B cell (primary cell): ENCODE measurements at regions not wholly inside any gene's neighbourhood (a gene's known extent, or its start where the extent isn't known, plus 50 kb on each side); places are given as distances from the start of the nearest gene placed in this dataset.

ENCODE experiments used
- ATAC-seq: fragments of 200-7000 bp; cut with Tn5 transposase; one replicate; pipeline ENCODE4 v1.10.0; 2021; ENCODE audit warnings: low read depth, mild to moderate bottlenecking, moderate number of reproducible peaks, moderate library complexity
- CTCF ChIA-PET: fragments of 350-600 bp; sonication (Branson Sonifier 250); formaldehyde crosslinking; loops from one replicate; lab custom pipeline; 2021; ENCODE audit warnings: antibody characterized with exemption, inconsistent platforms; lab: Charles Lee
- POLR2A ChIA-PET: fragments of 350-600 bp; sonication (Branson Sonifier 250); formaldehyde crosslinking; loops from one replicate; lab custom pipeline; 2021; ENCODE audit warnings: antibody characterized with exemption; lab: Charles Lee
- DNase-seq: peaks from one replicate; pipeline ENCODE4 v3.0.0; 2013
- H2AFZ ChIP-seq: 2 replicates; pipeline ENCODE4 v1.6.1; 2012; ENCODE audit warnings: mild to moderate bottlenecking, low read depth, low read length; ENCODE audit not compliant: insufficient read depth, poor library complexity, severe bottlenecking
- H3K27ac ChIP-seq, 2 donors: 1 replicate in 1 of 2; 2 replicates in 1 of 2; pipeline ENCODE4 v1.5.1; 2012 to 2013; ENCODE audit warnings: low read length in 2 of 2, mild to moderate bottlenecking in 2 of 2, moderate library complexity in 1 of 2
- H3K27me3 ChIP-seq, 4 experiments: fragments of 200-600 bp in 1 of 4; sonication (generic) in 1 of 4; replicated peaks in 1 of 4; 1 replicate in 2 of 4; 2 replicates in 2 of 4; pipeline versions ENCODE4 v1.6.1 to v1.7.0; 2013 to 2016; ENCODE audit warnings: low read length in 3 of 4, mild to moderate bottlenecking in 2 of 4, mixed read lengths in 1 of 4, moderate library complexity in 1 of 4; ENCODE audit not compliant: insufficient read depth in 4 of 4, control insufficient read depth in 3 of 4; ENCODE audit errors: control extremely low read depth in 1 of 4
- H3K36me3 ChIP-seq, 2 experiments: replicated peaks in 1 of 2; 1 replicate in 1 of 2; 2 replicates in 1 of 2; pipeline versions ENCODE4 v1.6.1 to v1.7.1; 2013; ENCODE audit warnings: low read length in 1 of 2; ENCODE audit not compliant: insufficient read depth in 2 of 2, control insufficient read depth in 1 of 2; ENCODE audit errors: control extremely low read depth in 1 of 2, extremely low read depth in 1 of 2
- H3K4me1 ChIP-seq, 2 donors: fragments of 200-600 bp in 1 of 2; sonication (generic) in 1 of 2; 1 replicate in 1 of 2; 2 replicates in 1 of 2; pipeline versions ENCODE4 v1.5.1 to v1.6.1; 2013 to 2017; ENCODE audit warnings: low read length in 2 of 2; ENCODE audit not compliant: control insufficient read depth in 2 of 2, insufficient read depth in 2 of 2
- H3K4me2 ChIP-seq: replicated peaks from 2 replicates; pipeline ENCODE3; 2012; ENCODE audit warnings: mild to moderate bottlenecking, low read depth, low read length; ENCODE audit not compliant: poor library complexity, severe bottlenecking
- H3K4me3 ChIP-seq, 5 experiments: fragments of 200-600 bp in 1 of 5; sonication (generic) in 1 of 5; 1 replicate in 3 of 5; 2 replicates in 2 of 5; pipeline versions ENCODE4 v1.5.1 to v1.7.0; 2011 to 2016; ENCODE audit warnings: low read length in 4 of 5, mild to moderate bottlenecking in 4 of 5, low read depth in 2 of 5, control low read depth in 1 of 5, moderate library complexity in 1 of 5; ENCODE audit not compliant: insufficient read depth in 1 of 5; ENCODE audit errors: control extremely low read depth in 1 of 5, extremely low read depth in 1 of 5
- H3K79me2 ChIP-seq: fragments of 200-600 bp; sonication (generic); one replicate; pipeline ENCODE4 v1.6.0; 2016; ENCODE audit warnings: low read length; ENCODE audit not compliant: control insufficient read depth, insufficient read depth
- H3K9ac ChIP-seq: fragments of 200-600 bp; sonication (generic); 2 replicates; pipeline ENCODE4 v1.6.1; 2017; ENCODE audit warnings: mild to moderate bottlenecking, low read length, moderate library complexity
- H3K9me3 ChIP-seq, 3 donors: one replicate each; pipeline versions ENCODE4 v1.6.1 to v1.7.1; 2013; ENCODE audit warnings: low read length in 2 of 3; ENCODE audit not compliant: control insufficient read depth in 2 of 3, insufficient read depth in 1 of 3; ENCODE audit errors: control extremely low read depth in 1 of 3
- H4K20me1 ChIP-seq: 2 replicates; pipeline ENCODE4 v1.6.0; 2012; ENCODE audit warnings: mild to moderate bottlenecking, low read length; ENCODE audit not compliant: insufficient read depth, control insufficient read depth, poor library complexity, severe bottlenecking
- H3K27ac Mint-ChIP-seq: one replicate; pipeline ENCODE4 v1.8.0; 2021; ENCODE audit warnings: mixed read lengths
- H3K27me3 Mint-ChIP-seq: one replicate; pipeline ENCODE4 v1.8.0; 2021; ENCODE audit warnings: mixed read lengths
- H3K4me1 Mint-ChIP-seq: one replicate; pipeline ENCODE4 v1.8.0; 2021; ENCODE audit warnings: mixed read lengths
- H3K4me3 Mint-ChIP-seq: one replicate; pipeline ENCODE4 v1.8.0; 2021; ENCODE audit warnings: mixed read lengths
- H3K9me3 Mint-ChIP-seq: one replicate; pipeline ENCODE4 v1.8.0; 2022; ENCODE audit warnings: mixed read lengths; ENCODE audit not compliant: insufficient read depth
- EZH2 ChIP-seq: IDR thresholded peaks from 2 replicates; pipeline ENCODE4 v1.6.1; 2012; ENCODE audit warnings: borderline replicate concordance, low read depth, mild to moderate bottlenecking, moderate library complexity, low read length; ENCODE audit not compliant: insufficient read depth, poor library complexity, severe bottlenecking
- WGBS: methylation state at CpG from one replicate; pipeline ENCODE4 v1.1.5; 2013; ENCODE audit warnings: missing lambda C conversion rate; ENCODE audit not compliant: insufficient coverage; 5-methylcytosine and 5-hydroxymethylcytosine counted together
- intact Hi-C: fragments of 100-400 bp; cut with micrococcal nuclease; formaldehyde crosslinking; loops from one replicate; pipeline ENCODE4 v1.10.0; 2022
- TF ChIP-seq, protein P1 (sequence below): fragments of 200-600 bp; IDR thresholded peaks from one replicate; pipeline ENCODE4 v1.8.0; 2022; ENCODE audit warnings: antibody characterized with exemption, mild to moderate bottlenecking

DNA sequence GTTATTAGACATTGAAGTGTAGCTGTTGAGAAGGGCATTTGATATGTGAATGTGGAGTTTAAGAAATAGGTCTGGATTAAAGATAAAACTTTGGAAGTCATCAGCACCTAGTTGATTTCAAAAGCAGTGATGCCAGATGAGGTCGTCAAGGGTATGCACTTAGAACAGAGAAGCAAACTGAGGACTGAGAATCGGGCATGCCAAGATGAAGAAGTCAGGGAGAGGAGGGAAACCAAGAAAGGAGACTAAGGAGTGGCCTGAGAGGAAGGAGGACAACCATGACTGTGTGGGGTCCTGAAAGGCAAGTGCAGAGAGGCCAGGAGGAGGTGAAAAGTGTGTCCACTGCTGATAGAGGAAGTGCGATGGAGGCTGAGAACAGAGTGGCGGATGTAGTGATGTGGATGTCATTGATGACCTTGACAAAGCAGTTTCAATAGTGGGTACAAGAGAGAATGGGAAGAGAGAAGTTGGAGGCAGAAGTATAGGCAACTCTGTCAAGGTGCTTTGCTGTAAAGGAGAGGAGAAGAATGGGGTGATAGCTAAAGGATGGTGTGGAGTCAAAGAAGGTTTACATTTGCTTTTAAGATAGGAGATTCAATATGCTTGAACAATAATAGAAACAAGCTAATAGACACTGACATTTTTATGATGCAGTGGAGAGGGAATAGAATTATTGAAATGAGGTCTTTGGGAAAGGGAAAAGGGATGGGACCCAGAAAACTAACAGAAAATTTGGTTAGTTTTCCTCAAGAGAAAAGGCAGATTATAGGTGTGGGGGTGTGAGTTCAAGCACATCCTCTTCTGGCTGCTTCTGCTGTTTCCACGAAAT is 139.7 kb upstream of the TMEM170B start:
- Histone ChIP-seq H4K20me1 (no peaks in the 10 kb centered on the region), H3K9ac (no peak overlapping the region), H3K4me2 (no peak overlapping the region), H3K36me3 (no peaks in the 10 kb centered on the region), H3K27me3 (no peaks in the 10 kb centered on the region), H3K79me2 (peaks cover 5% of the 10 kb centered on the region), H3K4me1 (peaks cover 17 to 22% of the 10 kb centered on the region in 2 donors), H3K27ac (no peak overlapping the region), H3K9me3 (peaks cover 0 to 5% (median 0%) of the 10 kb centered on the region in 3 donors), H2AFZ (no peak overlapping the region), H3K4me3 (no peak overlapping the region)
- DNase-seq, result no peak
- POLR2A ChIA-PET, result interaction anchor here (0.7 kb wide), 1 partner anchor 47 kb away, joined by 7 read pairs; no protein-coding TSS in a partner anchor
- Mint-ChIP-seq H3K27me3 (no peaks in the 10 kb centered on the region), H3K4me1 (peaks cover 23% of the 10 kb centered on the region), H3K27ac (no peak overlapping the region), H3K9me3 (no peaks in the 10 kb centered on the region), H3K4me3 (no peak overlapping the region)
- WGBS, result 81% methylated on average over 5 of the region's 5 CpGs
- ATAC-seq, result no peak
- no peak for TF ChIP-seq EZH2
- TF ChIP-seq, protein P1, sequence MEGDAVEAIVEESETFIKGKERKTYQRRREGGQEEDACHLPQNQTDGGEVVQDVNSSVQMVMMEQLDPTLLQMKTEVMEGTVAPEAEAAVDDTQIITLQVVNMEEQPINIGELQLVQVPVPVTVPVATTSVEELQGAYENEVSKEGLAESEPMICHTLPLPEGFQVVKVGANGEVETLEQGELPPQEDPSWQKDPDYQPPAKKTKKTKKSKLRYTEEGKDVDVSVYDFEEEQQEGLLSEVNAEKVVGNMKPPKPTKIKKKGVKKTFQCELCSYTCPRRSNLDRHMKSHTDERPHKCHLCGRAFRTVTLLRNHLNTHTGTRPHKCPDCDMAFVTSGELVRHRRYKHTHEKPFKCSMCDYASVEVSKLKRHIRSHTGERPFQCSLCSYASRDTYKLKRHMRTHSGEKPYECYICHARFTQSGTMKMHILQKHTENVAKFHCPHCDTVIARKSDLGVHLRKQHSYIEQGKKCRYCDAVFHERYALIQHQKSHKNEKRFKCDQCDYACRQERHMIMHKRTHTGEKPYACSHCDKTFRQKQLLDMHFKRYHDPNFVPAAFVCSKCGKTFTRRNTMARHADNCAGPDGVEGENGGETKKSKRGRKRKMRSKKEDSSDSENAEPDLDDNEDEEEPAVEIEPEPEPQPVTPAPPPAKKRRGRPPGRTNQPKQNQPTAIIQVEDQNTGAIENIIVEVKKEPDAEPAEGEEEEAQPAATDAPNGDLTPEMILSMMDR, result no peak
- intact Hi-C loops, result no loop called here
- CTCF ChIA-PET, result interaction anchor here (1.6 kb wide), 2 partner anchors 178 to 198 kb away, joined by 3 read pairs; no protein-coding TSS in a partner anchor

DNA sequence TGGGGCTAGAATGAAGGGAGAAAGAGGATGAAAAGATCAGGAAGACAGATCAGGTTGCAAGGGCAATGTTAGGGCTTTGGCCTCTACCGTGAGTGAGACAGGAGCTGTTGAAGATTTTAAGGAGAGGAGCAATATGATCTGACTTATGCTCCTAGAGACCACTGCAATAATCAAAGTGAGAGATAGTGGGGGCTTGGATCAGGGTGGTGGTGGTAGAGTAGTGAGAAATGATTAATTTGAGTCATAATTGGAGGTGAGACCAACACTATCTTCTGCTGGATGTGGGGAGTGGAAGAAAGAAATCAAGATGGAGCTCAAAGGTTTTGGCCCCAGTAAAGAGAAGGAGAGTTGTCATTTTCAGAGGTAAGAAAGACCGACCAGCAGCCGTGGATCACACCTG is 140.7 kb upstream of the TMEM170B start:
- DNase-seq (no peak), ATAC-seq (no peak)
- POLR2A ChIA-PET, result no interaction called here
- H3K27me3 Mint-ChIP-seq, result no peaks in the 10 kb centered on the region
- no peaks in the 10 kb centered on the region for H4K20me1 ChIP-seq
- no peak overlapping the region for H3K4me3 ChIP-seq
- H3K9ac ChIP-seq, result no peak overlapping the region
- 100% methylated on average over 3 of the region's 3 CpGs for WGBS
- H3K4me3 Mint-ChIP-seq, result no peak overlapping the region
- H3K4me2 ChIP-seq, result no peak overlapping the region
- no peak for TF ChIP-seq EZH2
- TF ChIP-seq, protein P1, result no peak
- peaks cover 20% of the 10 kb centered on the region for H3K4me1 Mint-ChIP-seq
- intact Hi-C loops, result no loop called here
- H3K9me3 Mint-ChIP-seq, result no peaks in the 10 kb centered on the region
- H3K79me2 ChIP-seq, result peaks cover 14% of the 10 kb centered on the region
- CTCF ChIA-PET, result no interaction called here
- H3K27ac ChIP-seq, result no peak overlapping the region
- H2AFZ ChIP-seq, result no peak overlapping the region
- no peaks in the 10 kb centered on the region for H3K36me3 ChIP-seq
- H3K9me3 ChIP-seq, result peaks cover 0 to 2% (median 0%) of the 10 kb centered on the region in 3 donors
- no peaks in the 10 kb centered on the region for H3K27me3 ChIP-seq
- H3K27ac Mint-ChIP-seq, result no peak overlapping the region
- peaks cover 17 to 22% of the 10 kb centered on the region in 2 donors for H3K4me1 ChIP-seq
